HG03460 (cell line): ENCODE measurements at regions not wholly inside any gene's neighbourhood (a gene's known extent, or its start where the extent isn't known, plus 50 kb on each side); places are given as distances from the start of the nearest gene placed in this dataset.

Source experiments
- ATAC-seq: cut with Tn5 transposase; IDR thresholded peaks from one replicate; pipeline ENCODE4 v1.9.1; 2021; ENCODE audit not compliant: unreplicated experiment

- ATAC-seq = no peak
These were observed 155.3 kb upstream of the CDH19 start for GRCh38 chr18:66759050-66759828.

- ATAC-seq = no peak
These were observed 154.1 kb upstream of the CDH19 start for GRCh38 chr18:66757946-66758345.

GRCh38 chr18:66754335-66754734 lies 150.4 kb upstream of the CDH19 start:
- ATAC-seq = no peak

- ATAC-seq = no peak
These were observed 148.8 kb upstream of the CDH19 start for GRCh38 chr18:66752733-66753132.

GRCh38 chr18:66749481-66750035 lies 145.7 kb upstream of the CDH19 start:
- ATAC-seq = no peak

- ATAC-seq = no peak
These were observed 145.1 kb upstream of the CDH19 start for GRCh38 chr18:66749030-66749429.

GRCh38 chr18:66742832-66743231 lies 138.9 kb upstream of the CDH19 start:
- no peak for ATAC-seq

- ATAC-seq = no peak
These were observed 132.0 kb upstream of the CDH19 start for GRCh38 chr18:66735933-66736332.

- ATAC-seq = no peak
These were observed 130.6 kb upstream of the CDH19 start for GRCh38 chr18:66734451-66734850.

GRCh38 chr18:66731890-66732289 lies 128.0 kb upstream of the CDH19 start:
- no peak for ATAC-seq

GRCh38 chr18:66729442-66730239 lies 125.8 kb upstream of the CDH19 start:
- no peak for ATAC-seq

- no peak for ATAC-seq
These were observed 125.1 kb upstream of the CDH19 start for GRCh38 chr18:66728951-66729350.

GRCh38 chr18:66727991-66728390 lies 124.1 kb upstream of the CDH19 start:
- ATAC-seq = no peak

- ATAC-seq = no peak
These were observed 120.9 kb upstream of the CDH19 start for GRCh38 chr18:66724664-66725356.

GRCh38 chr18:66722671-66723070 lies 118.8 kb upstream of the CDH19 start:
- ATAC-seq = no peak

- no peak for ATAC-seq
These were observed 104.8 kb upstream of the CDH19 start for GRCh38 chr18:66708646-66709045.

GRCh38 chr18:66707473-66707872 lies 103.6 kb upstream of the CDH19 start:
- ATAC-seq = no peak

- no peak for ATAC-seq
These were observed 91.4 kb upstream of the CDH19 start for GRCh38 chr18:66695281-66695680.

GRCh38 chr18:66694852-66695251 lies 91.0 kb upstream of the CDH19 start:
- ATAC-seq = no peak

GRCh38 chr18:66687635-66688034 lies 83.7 kb upstream of the CDH19 start:
- ATAC-seq = no peak

GRCh38 chr18:66682855-66683322 lies 79.0 kb upstream of the CDH19 start:
- no peak for ATAC-seq
